Activated T-helper 2 cell treated with anti-CD3 and anti-CD28 coated beads, Interferon-gamma antibody, Interleukin-2, Interleukin-4, amounts not matched to agents 10 μg/mL and 5 μg/mL and 100 μg/mL, durations not matched to agents 14 hours and 24 hours and 36 hours (primary cell): ENCODE measurements at regions not wholly inside any gene's neighbourhood (a gene's known extent, or its start where the extent isn't known, plus 50 kb on each side); places are given as distances from the start of the nearest gene placed in this dataset.
"Not testable (repeated sequence)": the region's sequence is repeated elsewhere in the genome, so short reads cannot be mapped to it uniquely, and the experiment has no call there.

Source experiments
- DNase-seq: peaks from one replicate; pipeline ENCODE4 v3.0.0; 2021; ENCODE audit warnings: low spot score
- H3K27ac Mint-ChIP-seq: one replicate; pipeline ENCODE4 v1.8.0; 2021; ENCODE audit warnings: mixed read lengths
- H3K27me3 Mint-ChIP-seq: one replicate; pipeline ENCODE4 v1.8.0; 2021; ENCODE audit warnings: low read depth, mixed read lengths
- H3K36me3 Mint-ChIP-seq: one replicate; pipeline ENCODE4 v1.8.0; 2021; ENCODE audit warnings: low read depth, mixed read lengths
- H3K4me1 Mint-ChIP-seq: one replicate; pipeline ENCODE4 v1.8.0; 2021; ENCODE audit warnings: low read depth, mixed read lengths
- H3K4me3 Mint-ChIP-seq: one replicate; pipeline ENCODE4 v1.8.0; 2021; ENCODE audit warnings: low read depth, mild to moderate bottlenecking, moderate library complexity, mixed read lengths
- H3K9me3 Mint-ChIP-seq: one replicate; pipeline ENCODE4 v1.8.0; 2021; ENCODE audit warnings: mixed read lengths
- intact Hi-C: fragments of 100-400 bp; cut with micrococcal nuclease; formaldehyde crosslinking; loops from one replicate; pipeline ENCODE4 v1.15.1; 2023

DNA sequence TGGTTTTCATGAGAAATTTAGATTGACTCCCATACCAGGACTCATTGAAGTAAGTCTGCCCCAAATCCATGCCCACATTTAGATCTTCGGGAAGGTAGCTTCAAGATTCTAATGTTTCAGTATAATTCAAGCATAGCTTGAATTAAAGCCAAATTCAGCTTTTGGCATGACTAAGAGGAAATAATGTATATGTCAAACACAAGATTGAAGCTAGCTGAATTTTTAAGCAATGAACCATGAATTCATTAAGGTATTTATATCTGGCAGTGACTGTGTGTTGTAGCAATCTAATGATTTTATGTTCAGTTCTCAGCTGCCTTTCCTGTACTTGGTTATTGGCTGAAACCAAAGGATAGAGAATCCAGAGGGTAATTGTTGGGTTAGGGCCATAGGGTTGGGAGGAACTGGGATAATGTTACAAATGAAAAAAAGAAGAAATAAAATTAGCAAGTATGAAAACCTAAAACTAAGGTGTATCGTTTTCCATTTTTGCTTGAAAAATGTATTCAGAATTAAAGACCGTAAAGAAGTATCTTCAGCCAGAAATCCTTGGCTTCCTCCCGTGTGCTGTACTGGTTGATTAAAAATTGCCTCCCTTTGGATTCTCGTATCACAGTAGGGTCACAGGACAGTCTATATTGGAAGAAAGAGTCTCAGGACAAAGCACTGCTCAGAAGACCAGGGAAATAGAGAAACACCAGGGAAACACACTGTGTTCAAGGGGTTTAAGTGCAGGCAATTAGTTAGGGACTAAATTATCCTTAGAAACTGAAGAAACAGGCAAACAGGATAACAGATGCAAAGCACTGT, 119.0 kb upstream of the FN1 start:
- Mint-ChIP-seq H3K36me3 (no peaks in the 10 kb centered on the region), H3K4me3 (no peak overlapping the region), H3K27me3 (peaks cover 2% of the 10 kb centered on the region), H3K4me1 (no peaks in the 10 kb centered on the region), H3K27ac (no peak overlapping the region), H3K9me3 (no peaks in the 10 kb centered on the region)
- DNase-seq, result no peak
- intact Hi-C loops, result no loop called here

- H3K27ac Mint-ChIP-seq, result no peak overlapping the region
- intact Hi-C loops, result no loop called here
Observed at GRCh38 chr2:215553946-215554345, 118.1 kb upstream of the FN1 start.

DNA sequence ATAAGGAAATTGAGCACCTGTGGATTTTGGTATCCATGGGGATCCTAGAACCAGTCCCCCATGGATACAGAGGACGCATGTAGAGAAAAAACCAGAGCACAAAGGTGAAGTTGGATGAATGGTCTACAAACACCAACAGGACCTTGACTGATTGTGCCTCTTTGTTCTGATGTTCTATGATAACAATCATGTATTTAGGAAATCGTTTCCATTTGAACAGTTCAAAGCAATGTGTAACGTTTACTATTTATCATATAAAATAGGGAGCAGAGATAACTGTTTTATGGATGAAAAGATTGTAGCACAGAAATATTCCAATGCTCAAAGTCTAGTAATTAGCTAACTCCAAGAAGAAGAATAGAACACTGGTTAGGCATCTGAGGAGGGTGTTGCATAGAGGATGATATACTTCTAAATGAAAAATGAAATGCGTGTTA, 116.3 kb upstream of the FN1 start:
- intact Hi-C loops, result no loop called here
- Mint-ChIP-seq H3K27ac (no peak overlapping the region), H3K9me3 (no peaks in the 10 kb centered on the region), H3K4me3 (no peak overlapping the region), H3K27me3 (peaks cover 2% of the 10 kb centered on the region), H3K4me1 (no peaks in the 10 kb centered on the region), H3K36me3 (no peaks in the 10 kb centered on the region)
- DNase-seq, result no peak

More at GRCh38 chr2:215553946-215554345, 118.1 kb upstream of the FN1 start:
- DNase-seq, result no peak
- Mint-ChIP-seq H3K4me3 (no peak overlapping the region), H3K9me3 (no peaks in the 10 kb centered on the region), H3K36me3 (no peaks in the 10 kb centered on the region), H3K27me3 (peaks cover 2% of the 10 kb centered on the region), H3K4me1 (no peaks in the 10 kb centered on the region)

GRCh38 chr2:215550331-215550730, 114.5 kb upstream of the FN1 start:
- no peak overlapping the region for H3K27ac Mint-ChIP-seq
- H3K27me3 Mint-ChIP-seq, result peaks cover 2% of the 10 kb centered on the region
- H3K36me3 Mint-ChIP-seq, result no peaks in the 10 kb centered on the region
- no peak overlapping the region for H3K4me3 Mint-ChIP-seq
- DNase-seq, result no peak
- H3K9me3 Mint-ChIP-seq, result no peaks in the 10 kb centered on the region
- intact Hi-C loops, result no loop called here
- H3K4me1 Mint-ChIP-seq, result no peaks in the 10 kb centered on the region

DNA sequence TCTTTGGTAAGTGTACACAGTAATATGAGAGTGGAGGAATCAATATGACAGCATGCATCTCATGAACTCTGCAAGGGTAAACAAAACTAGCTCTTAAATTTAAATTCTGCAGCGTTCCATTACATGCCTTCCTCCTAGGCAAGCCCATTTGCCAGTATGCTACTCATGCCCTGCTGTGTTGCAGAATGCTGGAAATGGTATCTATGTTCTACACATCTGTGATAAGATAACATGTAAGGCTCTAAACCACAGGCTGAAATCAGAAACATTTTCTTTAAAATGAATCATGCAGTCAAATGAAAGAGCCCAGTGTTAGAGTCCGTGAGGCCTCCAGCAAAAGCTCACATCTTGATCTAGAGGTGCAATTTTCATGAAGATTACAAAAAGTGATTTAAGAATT, 112.8 kb upstream of the FN1 start:
- H3K4me1 Mint-ChIP-seq, result no peaks in the 10 kb centered on the region
- no peak overlapping the region for H3K27ac Mint-ChIP-seq
- no peaks in the 10 kb centered on the region for H3K36me3 Mint-ChIP-seq
- no peaks in the 10 kb centered on the region for H3K9me3 Mint-ChIP-seq
- H3K4me3 Mint-ChIP-seq, result no peak overlapping the region
- DNase-seq, result no peak
- intact Hi-C loops, result no loop called here
- H3K27me3 Mint-ChIP-seq, result peaks cover 2% of the 10 kb centered on the region

- Mint-ChIP-seq H3K4me3 (no peak overlapping the region), H3K27me3 (no peaks in the 10 kb centered on the region), H3K4me1 (no peaks in the 10 kb centered on the region), H3K36me3 (no peaks in the 10 kb centered on the region), H3K27ac (no peak overlapping the region), H3K9me3 (no peaks in the 10 kb centered on the region)
- no peak for DNase-seq
- intact Hi-C loops, result no loop called here
Observed at GRCh38 chr2:215542690-215543089, 106.8 kb upstream of the FN1 start.

DNA sequence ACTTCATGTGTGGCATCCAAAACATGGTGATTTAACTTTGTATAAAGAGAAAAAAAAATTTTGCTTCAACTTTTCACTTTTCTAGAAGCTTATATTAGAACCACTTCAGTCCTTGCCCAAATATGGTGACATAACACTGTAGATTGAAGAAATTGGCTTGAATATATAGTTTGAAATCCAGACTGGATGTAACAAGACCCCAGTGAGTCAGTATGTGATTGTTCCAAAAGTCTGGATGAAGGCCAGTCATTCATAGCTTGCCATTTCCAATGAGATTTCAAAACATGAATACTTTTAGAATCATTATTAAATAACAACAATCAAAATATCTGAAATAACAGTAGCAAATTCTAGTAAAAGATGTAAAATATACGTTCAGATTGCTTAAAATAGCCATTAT, 104.8 kb upstream of the FN1 start:
- Mint-ChIP-seq H3K27me3 (no peaks in the 10 kb centered on the region), H3K9me3 (no peaks in the 10 kb centered on the region), H3K4me3 (no peak overlapping the region), H3K27ac (no peak overlapping the region), H3K36me3 (no peaks in the 10 kb centered on the region), H3K4me1 (no peaks in the 10 kb centered on the region)
- no peak for DNase-seq
- intact Hi-C loops, result no loop called here

DNA sequence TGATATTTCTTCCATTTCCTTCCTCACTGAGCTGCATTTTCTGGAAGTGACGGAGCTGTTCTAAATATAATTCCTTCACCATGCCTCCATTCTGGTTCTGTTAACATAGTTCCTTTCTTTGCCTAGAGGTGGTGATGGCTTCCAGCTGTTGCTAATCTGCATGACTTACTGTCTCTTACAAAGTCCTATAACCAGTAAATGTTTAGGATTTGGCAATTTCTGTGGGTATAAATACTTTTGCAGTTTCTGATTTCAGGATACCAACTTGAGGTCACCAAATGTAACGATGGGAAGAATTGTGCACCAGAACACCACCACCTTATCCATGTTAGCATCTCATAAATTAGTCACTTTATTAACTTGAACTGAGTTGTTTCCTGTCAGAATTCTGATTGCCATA, 101.7 kb upstream of the FN1 start:
- Mint-ChIP-seq H3K9me3 (peaks cover 4% of the 10 kb centered on the region), H3K27me3 (no peaks in the 10 kb centered on the region), H3K27ac (no peak overlapping the region), H3K4me3 (no peak overlapping the region), H3K36me3 (no peaks in the 10 kb centered on the region), H3K4me1 (no peaks in the 10 kb centered on the region)
- intact Hi-C loops, result no loop called here
- DNase-seq, result no peak

- intact Hi-C loops, result no loop called here
- H3K27me3 Mint-ChIP-seq, result no peaks in the 10 kb centered on the region
- no peak overlapping the region for H3K27ac Mint-ChIP-seq
- H3K4me3 Mint-ChIP-seq, result no peak overlapping the region
- H3K36me3 Mint-ChIP-seq, result no peaks in the 10 kb centered on the region
- H3K4me1 Mint-ChIP-seq, result no peaks in the 10 kb centered on the region
- H3K9me3 Mint-ChIP-seq, result peaks cover 4% of the 10 kb centered on the region
- no peak for DNase-seq
Observed at GRCh38 chr2:215536510-215536909, 100.6 kb upstream of the FN1 start.

DNA sequence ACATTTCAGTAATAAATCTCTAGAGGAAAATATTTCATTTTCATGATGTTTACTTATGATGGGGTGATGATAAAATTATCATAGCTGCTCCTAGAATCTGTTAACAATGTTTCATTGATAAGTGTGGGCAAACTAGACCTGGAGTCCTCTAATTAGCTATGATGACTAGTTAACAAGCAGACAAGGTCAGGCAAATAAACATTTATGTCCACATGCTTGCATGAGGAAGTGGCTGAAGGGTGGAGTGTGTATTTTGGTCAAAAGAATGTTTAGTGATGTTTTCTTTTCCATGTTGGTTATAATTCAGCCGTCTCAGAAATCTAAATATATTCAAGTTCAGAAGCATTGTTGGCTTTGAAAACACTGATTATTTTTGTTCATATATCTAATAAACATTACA, 99.9 kb upstream of the FN1 start:
- Mint-ChIP-seq H3K9me3 (peaks cover 4% of the 10 kb centered on the region), H3K36me3 (no peaks in the 10 kb centered on the region), H3K4me3 (no peak overlapping the region), H3K27ac (no peak overlapping the region), H3K27me3 (no peaks in the 10 kb centered on the region), H3K4me1 (no peaks in the 10 kb centered on the region)
- intact Hi-C loops, result no loop called here
- DNase-seq, result no peak

GRCh38 chr2:215535125-215535668, 99.3 kb upstream of the FN1 start:
- no peak overlapping the region for H3K27ac Mint-ChIP-seq
- H3K4me1 Mint-ChIP-seq, result no peaks in the 10 kb centered on the region
- no peaks in the 10 kb centered on the region for H3K36me3 Mint-ChIP-seq
- H3K27me3 Mint-ChIP-seq, result no peaks in the 10 kb centered on the region
- intact Hi-C loops, result no loop called here
- no peak overlapping the region for H3K4me3 Mint-ChIP-seq
- DNase-seq, result no peak
- peaks cover 4% of the 10 kb centered on the region for H3K9me3 Mint-ChIP-seq

DNA sequence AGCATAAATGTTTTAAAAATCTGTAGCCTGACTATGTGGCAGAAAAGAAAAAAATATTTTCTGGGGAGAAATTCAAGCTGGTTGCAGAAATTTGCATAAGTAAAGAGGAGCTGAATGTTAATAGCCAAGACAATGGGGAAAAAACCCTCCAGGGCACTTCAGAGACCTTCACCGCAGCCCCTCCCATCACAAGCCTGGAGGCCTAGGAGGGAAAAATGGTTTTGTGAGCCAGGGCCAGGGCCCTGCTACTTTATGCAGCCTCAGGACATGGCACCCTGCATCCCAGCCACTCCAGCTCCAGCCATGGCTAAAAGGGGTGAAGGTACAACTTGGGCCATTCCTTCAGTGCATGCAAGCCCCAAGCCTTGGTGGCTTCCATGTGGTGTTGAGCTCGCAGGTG, 97.8 kb upstream of the FN1 start:
- H3K27me3 Mint-ChIP-seq, H3K36me3 Mint-ChIP-seq, H3K4me1 Mint-ChIP-seq, H3K27ac Mint-ChIP-seq, H3K4me3 Mint-ChIP-seq, DNase-seq, intact Hi-C loops, H3K9me3 Mint-ChIP-seq: not testable (repeated sequence)

- no peaks in the 10 kb centered on the region for H3K27me3 Mint-ChIP-seq
- no peaks in the 10 kb centered on the region for H3K4me1 Mint-ChIP-seq
- intact Hi-C loops, result no loop called here
- H3K9me3 Mint-ChIP-seq, result peaks cover 4% of the 10 kb centered on the region
- H3K27ac Mint-ChIP-seq, result no peak overlapping the region
- H3K36me3 Mint-ChIP-seq, result no peaks in the 10 kb centered on the region
- DNase-seq, result no peak
- H3K4me3 Mint-ChIP-seq, result no peak overlapping the region
Observed at GRCh38 chr2:215532844-215533243, 97.0 kb upstream of the FN1 start.
